GM19463 (cell line): ENCODE measurements at regions not wholly inside any gene's neighbourhood (a gene's known extent, or its start where the extent isn't known, plus 50 kb on each side); places are given as distances from the start of the nearest gene placed in this dataset.
"Not testable (repeated sequence)": the region's sequence is repeated elsewhere in the genome, so short reads cannot be mapped to it uniquely, and the experiment has no call there.

Experiments
- ATAC-seq: cut with Tn5 transposase; IDR thresholded peaks from one replicate; pipeline ENCODE4 v1.9.1; 2021; ENCODE audit warnings: mild to moderate bottlenecking, moderate library complexity; ENCODE audit not compliant: unreplicated experiment

DNA sequence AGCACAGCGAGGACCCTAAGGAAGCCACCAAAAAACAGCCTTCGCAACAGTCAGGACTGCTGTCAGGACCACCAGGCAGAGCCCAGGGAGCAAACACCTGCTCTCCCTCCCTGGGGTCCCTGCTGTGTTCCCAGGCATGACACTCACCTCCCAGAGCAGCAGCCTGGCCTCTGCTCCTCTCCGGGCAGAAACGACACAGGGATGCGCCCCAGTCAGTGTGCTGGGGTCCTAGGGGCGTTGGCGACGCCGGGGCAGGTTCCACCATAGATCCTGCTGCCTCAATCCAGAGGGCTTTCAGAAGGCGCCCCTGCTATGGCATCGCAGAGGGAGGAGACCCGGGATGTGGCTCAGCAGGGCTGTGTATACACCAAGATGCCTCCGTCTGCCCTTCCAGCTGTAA lies 169.7 kb upstream of the FOXD4L5 start:
- not testable (repeated sequence) for ATAC-seq

- ATAC-seq: not testable (repeated sequence)
Observed at GRCh38 chr9:65454034-65454433, 169.0 kb upstream of the FOXD4L5 start.

DNA sequence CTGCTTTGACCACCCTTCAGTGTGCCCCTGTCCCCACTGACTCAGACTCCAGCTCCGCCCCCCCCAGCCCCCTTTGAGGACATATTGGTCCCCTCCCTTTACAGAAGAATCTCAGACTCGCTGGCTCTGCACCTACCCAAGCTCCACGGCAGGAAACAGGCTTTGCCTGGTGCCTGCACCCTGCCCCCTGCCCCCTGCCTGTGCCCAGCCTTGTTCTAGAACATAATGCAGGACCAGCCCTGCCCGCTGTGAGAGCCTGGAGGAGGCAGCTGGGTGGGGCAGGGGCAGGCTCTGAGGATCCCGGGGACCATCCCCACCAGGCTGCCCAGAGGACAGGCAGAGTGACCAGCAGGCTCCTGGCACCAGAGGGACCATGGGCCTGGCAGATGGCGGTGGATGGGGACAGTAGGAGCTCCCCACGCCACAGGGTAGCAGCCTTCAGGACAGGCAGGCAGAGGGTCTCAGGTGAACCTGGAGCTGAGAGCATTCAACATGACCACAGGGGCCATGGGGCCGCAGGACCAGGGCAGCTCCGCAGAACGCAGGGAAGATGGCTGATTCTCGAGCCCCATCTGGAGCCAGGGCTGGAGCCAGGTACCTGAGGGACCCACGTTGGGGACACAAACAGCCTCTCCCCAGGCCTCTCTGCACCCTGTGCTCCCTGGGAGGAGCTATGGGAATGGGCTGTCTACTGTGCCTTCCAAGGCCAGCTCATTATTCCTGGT lies 165.0 kb upstream of the FOXD4L5 start:
- not testable (repeated sequence) for ATAC-seq

DNA sequence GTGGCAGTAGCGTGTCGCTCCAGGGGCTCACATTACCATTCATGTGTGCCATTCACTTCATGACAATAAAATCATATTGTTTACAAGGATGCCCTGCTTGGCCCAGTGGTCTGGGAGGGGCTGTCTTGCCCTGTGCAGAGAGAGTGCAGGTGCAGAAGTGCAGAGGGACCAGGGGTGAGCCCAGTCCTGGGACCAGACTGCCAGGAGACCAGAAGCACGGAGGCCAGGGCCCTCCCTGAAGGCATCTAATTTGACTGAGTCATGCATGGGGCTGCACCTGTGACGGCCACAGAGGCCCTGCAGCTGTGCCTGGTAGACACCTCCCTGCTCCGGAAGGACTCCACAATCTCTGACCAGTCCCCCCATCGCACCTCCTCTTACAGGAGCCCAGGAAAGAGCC lies 164.4 kb upstream of the FOXD4L5 start:
- ATAC-seq: no peak

DNA sequence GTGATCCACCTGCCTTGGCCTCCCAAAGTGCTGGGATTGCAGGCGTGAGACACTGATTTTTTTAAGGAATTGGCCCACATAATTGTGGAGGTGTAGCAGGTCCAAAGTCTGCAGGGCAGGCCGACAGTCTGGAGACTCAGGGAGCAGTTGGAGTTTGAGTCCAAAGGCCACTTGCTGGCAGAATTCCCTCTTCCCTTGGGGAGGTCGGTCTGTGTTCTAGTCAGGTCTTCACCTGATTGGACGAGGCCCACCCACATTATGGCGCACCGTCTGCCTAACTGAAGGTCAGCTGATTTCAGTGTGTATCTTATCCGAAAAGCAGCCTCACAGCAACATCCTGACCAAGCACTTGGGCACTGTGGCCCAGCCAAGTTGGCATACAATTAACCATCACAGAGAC lies 162.1 kb upstream of the FOXD4L5 start:
- not testable (repeated sequence) for ATAC-seq

- not testable (repeated sequence) for ATAC-seq
Observed at GRCh38 chr9:65445991-65446390, 161.0 kb upstream of the FOXD4L5 start.

DNA sequence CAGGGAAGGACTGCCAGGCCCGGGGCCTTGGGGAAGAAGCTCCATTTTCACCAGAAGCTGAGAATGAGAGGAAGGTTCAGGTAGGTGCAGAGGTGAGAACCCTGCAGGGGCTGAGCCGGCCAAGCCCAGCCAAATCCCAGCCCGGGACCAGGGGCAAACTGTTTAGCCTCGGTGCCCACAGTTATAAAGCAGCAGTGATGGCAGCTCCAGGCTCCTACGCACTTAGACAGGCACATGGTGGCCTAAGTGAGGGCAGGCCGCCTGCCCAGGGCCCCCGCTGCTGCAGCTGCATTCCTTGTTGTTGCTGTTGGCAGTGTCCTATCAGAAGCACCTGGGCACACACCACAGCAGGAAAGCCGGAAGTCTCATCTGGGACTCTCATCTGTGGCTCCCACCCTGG lies 159.9 kb upstream of the FOXD4L5 start:
- ATAC-seq: no peak

GRCh38 chr9:65442116-65442515 lies 157.1 kb upstream of the FOXD4L5 start:
- not testable (repeated sequence) for ATAC-seq

DNA sequence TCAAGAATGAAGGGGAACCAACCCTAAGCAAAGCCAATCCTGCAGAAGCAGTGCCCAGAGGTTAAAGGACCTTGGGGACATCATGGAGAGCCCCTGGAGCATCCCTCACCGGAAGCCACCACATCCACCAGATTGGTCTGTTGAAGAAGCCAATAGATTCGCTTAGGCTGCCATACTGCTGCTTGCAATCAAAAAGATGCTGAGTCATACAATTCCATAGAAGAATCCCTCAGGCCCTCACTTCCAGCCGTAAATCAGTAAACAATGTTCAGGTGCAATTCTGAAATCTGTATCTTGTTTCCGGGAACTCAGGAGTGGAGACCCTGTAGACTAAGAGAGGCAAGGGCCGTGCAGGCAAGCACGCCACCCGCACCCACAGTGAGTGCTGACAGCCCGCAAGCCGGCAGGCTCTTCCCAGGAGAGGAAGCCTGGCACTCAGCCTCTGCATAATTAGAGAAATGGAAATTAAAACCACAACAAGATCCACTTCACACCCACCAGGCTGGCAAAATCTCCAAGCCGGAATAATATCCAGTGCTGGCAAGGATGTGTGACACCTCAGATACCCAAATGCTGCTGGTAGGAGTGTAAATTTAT lies 156.4 kb upstream of the FOXD4L5 start:
- not testable (repeated sequence) for ATAC-seq

- ATAC-seq: no peak
Observed at GRCh38 chr9:65437724-65438123, 152.7 kb upstream of the FOXD4L5 start.

GRCh38 chr9:65435464-65435863 lies 150.5 kb upstream of the FOXD4L5 start:
- no peak for ATAC-seq

DNA sequence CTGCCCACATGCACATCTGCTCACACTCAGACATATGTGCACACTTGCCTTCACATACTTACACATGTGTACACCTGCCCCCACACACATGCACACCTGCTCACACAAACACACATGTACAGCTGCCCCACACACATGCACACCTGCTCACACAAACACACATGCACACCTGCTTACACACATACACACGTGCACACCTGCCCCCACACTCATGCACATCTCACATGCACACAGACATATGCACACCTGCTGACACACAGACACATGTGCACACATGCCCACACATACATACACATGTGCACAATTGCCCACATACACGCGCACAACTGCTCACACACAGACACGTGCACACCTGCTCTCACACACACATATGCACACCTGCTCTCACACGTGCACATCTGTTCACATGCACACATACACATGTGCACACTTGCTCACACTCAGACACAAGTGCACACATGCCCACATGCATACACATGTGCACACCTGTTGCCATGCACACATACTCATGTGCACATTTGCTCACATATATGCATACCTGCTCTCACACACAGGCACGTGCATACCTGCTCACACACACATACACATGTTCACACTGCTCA lies 147.8 kb upstream of the FOXD4L5 start:
- ATAC-seq: no peak

DNA sequence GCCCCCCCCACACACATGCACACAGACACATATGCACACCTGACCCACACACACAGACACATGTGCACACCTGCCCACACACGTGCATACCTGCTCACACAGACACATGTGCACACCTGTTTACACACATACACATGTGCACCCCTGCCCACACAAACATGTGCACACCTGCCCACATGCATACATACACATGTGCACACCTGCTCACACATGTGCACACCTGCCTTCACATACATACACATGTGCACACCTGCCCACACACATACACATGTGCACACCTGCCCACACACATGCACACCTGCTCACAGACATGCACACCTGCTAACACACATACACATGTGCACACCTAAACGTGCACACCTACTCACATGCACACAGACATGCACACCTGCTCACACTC lies 147.0 kb upstream of the FOXD4L5 start:
- no peak for ATAC-seq

DNA sequence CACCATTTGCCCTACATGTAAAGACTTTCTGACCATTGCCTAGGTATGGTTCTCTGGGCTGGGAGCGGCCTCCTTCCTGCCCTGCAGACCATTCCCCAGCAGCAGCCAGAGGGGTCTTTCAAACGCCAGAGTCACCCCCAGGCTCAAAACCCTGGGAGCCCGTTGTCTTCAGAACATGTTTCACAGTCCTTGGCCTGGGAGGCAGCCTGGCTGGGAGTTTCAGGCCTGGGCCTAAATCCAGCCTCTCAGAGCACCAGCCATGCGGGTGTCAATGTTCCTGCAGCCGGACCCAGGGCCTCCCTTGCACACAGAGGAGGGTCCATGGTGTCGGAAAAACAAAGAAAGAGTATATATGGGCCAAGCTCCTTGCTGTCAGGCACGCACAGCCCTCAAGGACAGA lies 145.2 kb upstream of the FOXD4L5 start:
- no peak for ATAC-seq

DNA sequence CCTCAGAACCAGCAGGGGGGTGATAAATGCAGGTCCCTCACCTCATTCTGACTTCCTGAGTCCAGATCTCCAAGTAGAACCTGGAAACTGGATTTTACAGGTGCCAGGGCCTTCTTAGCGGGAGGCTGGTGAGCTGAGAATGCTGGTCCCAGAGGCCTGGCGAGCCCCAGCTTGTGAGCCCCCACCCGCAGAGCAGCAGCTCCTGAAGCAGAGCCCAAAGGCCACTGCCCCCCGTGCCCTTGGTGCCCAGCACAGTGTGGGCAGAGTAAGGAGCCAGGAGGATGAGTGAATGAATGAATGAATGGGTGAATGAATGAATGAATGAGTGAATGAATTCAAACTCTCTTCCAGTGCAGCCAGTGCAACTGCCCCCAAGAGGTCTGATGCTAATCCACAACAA lies 142.4 kb upstream of the FOXD4L5 start:
- ATAC-seq: not testable (repeated sequence)

GRCh38 chr9:65426813-65427212 lies 141.8 kb upstream of the FOXD4L5 start:
- not testable (repeated sequence) for ATAC-seq

GRCh38 chr9:65426231-65426630 lies 141.2 kb upstream of the FOXD4L5 start:
- no peak for ATAC-seq

DNA sequence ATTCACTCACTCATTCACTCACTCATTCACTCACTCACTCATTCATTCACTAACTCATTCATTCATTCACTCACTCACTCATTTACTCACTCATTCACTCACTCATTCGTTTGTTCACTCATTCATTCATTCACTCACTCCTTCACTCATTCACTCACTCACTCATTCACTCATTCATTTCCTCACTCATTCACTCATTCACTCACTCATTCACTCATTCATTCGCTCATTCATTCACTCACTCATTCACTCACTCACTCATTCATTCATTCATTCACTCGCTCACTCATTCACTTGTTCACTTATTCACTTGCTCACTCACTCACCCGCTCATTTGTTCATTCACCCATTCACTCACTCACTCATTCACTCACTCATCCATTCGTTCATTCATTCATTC lies 140.2 kb upstream of the FOXD4L5 start:
- ATAC-seq: not testable (repeated sequence)

- ATAC-seq: not testable (repeated sequence)
Observed at GRCh38 chr9:65424437-65424984, 139.5 kb upstream of the FOXD4L5 start.

- ATAC-seq: not testable (repeated sequence)
Observed at GRCh38 chr9:65423691-65424436, 138.9 kb upstream of the FOXD4L5 start.
